Thoracic aorta (tissue), 2 donors: ENCODE measurements at regions not wholly inside any gene's neighbourhood (a gene's known extent, or its start where the extent isn't known, plus 50 kb on each side); places are given as distances from the start of the nearest gene placed in this dataset.

ENCODE experiments used
- ATAC-seq: fragments of 150-250 bp; one replicate; pipeline ENCODE4 v1.8.0; 2017; ENCODE audit warnings: low read depth; ENCODE audit not compliant: insufficient number of reproducible peaks, low FRiP score
- DNase-seq: peaks from one replicate; pipeline ENCODE4 v3.0.0-alpha.2; 2020; ENCODE audit warnings: low spot score
- H3K27ac ChIP-seq, 2 donors: fragments of 200-600 bp; sonication (generic); 1 replicate in 1 of 2; 2 replicates in 1 of 2; pipeline ENCODE4 v1.5.1; 2016; ENCODE audit warnings: mild to moderate bottlenecking in 2 of 2, moderate library complexity in 2 of 2
- H3K27me3 ChIP-seq: fragments of 200-600 bp; sonication (generic); replicated peaks from 2 replicates; pipeline ENCODE4 v1.6.0; 2016; ENCODE audit warnings: mild to moderate bottlenecking; ENCODE audit not compliant: insufficient read depth
- H3K36me3 ChIP-seq: fragments of 200-600 bp; sonication (generic); one replicate; pipeline ENCODE4 v1.5.1; 2016
- H3K4me1 ChIP-seq, 2 donors: fragments of 200-600 bp; sonication (generic); 1 replicate in 1 of 2; 2 replicates in 1 of 2; pipeline versions ENCODE4 v1.5.1 to v1.6.0; 2016; ENCODE audit warnings: low read depth in 2 of 2, mild to moderate bottlenecking in 1 of 2; ENCODE audit not compliant: control insufficient read depth in 1 of 2
- H3K4me3 ChIP-seq: fragments of 200-600 bp; sonication (generic); 2 replicates; pipeline ENCODE4 v1.5.1; 2016; ENCODE audit warnings: mild to moderate bottlenecking
- H3K9me3 ChIP-seq: fragments of 200-600 bp; sonication (generic); 2 replicates; pipeline ENCODE4 v1.5.1; 2016
- TF ChIP-seq, protein P1 (sequence below): fragments of 200-600 bp; sonication (generic); IDR thresholded peaks from one replicate; pipeline ENCODE4 v1.5.1; 2019; ENCODE audit warnings: antibody characterized with exemption

DNA sequence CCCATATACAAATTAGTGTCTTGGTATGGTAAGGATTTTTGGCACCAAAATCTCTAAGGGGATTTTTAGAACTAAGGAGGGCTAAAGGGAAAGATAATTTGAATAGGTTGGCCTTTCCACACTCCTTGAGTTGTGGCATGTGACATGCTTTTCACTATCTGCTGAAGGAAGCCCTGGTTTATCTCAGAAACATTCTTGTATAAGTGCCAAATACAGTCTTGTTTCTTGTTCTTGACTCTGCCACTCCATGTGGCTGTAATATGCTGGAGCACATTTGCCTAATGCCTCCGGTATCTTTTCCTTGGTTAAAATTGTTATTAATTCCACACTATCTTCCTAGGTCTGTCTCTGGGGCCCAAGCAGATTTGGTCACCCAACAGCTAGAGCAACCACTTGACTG, 457.0 kb downstream of the USP25 start:
- Histone ChIP-seq H3K27ac (no peak overlapping the region), H3K36me3 (no peaks in the 10 kb centered on the region), H3K4me1 (no peaks in the 10 kb centered on the region)

DNA sequence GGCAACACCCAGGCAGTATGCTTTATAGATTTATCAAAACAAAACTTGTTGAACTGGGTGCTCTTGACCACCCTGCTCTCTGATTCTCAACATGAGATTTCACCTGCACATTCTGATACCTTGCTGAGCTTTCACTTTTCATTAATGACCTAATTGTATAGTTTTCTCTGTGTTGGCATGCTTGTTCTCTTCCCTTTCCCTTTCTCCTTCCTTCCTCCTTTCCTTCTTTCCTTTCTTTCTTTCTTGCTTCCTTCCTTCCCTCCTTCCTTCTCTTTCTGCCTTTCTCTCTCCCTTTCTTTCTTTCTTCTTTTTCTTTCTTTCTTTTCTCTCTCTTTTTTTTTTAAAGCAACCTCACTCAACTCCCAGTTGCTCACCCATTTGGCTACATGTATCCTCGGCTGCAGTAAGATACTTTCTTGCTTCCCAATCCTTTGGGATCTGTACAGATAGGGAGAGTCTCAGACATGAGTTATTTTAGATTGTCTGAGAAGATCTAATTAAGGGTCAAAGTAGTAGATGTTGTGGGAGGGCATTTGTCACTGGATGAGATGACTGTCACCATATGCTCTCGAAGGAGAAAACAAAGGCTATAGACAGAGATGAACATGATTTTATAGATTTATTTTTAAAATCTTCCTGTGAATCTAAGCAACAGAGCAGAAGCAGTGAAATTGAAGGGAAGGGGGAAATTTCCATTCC, 458.0 kb downstream of the USP25 start:
- Histone ChIP-seq H3K9me3 (no peaks in the 10 kb centered on the region), H3K4me3 (no peak overlapping the region), H3K36me3 (no peaks in the 10 kb centered on the region), H3K27me3 (no peaks in the 10 kb centered on the region), H3K4me1 (no peaks in the 10 kb centered on the region), H3K27ac (no peak overlapping the region)
- no peak for ATAC-seq
- TF ChIP-seq, protein P1, sequence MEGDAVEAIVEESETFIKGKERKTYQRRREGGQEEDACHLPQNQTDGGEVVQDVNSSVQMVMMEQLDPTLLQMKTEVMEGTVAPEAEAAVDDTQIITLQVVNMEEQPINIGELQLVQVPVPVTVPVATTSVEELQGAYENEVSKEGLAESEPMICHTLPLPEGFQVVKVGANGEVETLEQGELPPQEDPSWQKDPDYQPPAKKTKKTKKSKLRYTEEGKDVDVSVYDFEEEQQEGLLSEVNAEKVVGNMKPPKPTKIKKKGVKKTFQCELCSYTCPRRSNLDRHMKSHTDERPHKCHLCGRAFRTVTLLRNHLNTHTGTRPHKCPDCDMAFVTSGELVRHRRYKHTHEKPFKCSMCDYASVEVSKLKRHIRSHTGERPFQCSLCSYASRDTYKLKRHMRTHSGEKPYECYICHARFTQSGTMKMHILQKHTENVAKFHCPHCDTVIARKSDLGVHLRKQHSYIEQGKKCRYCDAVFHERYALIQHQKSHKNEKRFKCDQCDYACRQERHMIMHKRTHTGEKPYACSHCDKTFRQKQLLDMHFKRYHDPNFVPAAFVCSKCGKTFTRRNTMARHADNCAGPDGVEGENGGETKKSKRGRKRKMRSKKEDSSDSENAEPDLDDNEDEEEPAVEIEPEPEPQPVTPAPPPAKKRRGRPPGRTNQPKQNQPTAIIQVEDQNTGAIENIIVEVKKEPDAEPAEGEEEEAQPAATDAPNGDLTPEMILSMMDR: no peak
- no peak for DNase-seq

More for the DNA sequence above, 457.0 kb downstream of the USP25 start:
- DNase-seq: no peak
- Histone ChIP-seq H3K27me3 (no peaks in the 10 kb centered on the region), H3K9me3 (no peaks in the 10 kb centered on the region), H3K4me3 (no peak overlapping the region)
- TF ChIP-seq, protein P1: no peak
- ATAC-seq: no peak

DNA sequence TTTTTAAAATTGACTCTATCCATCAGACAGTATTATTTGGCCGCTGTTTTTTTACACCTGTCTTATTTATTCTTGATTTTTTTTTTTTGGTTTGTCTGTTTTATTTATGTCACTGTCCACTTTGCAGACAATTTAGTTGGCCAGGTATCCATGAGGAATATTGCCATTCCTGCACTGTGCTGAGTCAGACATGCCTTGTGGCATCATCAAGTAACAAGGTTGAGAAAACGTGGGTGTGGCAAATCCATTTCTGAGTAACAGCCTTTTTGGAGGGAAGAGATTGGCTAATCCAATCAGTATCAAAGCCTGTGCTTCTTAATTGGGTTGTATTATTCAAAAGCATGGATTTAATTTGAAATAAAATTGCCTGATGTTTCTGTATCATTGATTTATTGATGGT, 463.1 kb downstream of the USP25 start:
- H3K36me3 ChIP-seq: no peaks in the 10 kb centered on the region

DNA sequence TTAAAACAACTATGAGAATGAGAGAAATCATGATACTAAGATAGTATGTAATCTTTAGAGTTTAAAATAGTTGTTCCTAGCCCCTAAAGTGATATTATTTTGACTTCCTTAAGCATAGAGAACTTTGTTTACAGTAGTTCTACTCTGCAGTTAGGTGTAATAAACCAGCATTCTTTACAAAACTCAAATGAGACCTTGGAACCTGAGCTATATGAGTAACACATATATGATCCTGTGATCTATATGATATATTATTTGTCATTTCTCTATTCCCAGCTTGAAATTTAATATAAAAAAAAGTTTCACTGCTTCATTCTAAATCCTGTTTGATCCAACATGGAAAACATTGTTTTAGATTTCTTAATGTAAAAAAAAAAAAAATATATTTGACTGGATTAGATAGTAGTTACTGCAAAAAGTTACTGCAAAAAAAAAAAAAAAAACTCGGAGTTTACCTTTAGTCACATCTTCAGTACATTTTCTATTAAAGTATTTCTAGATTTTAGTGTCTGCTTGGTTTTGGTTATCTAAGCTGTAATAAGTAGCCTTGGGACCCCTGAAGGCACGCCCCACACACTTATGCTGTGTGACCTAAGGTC, 463.8 kb downstream of the USP25 start:
- ATAC-seq: no peak
- Histone ChIP-seq H3K36me3 (no peaks in the 10 kb centered on the region), H3K4me3 (peak overlapping the region; percentile 72), H3K27ac (peak overlapping the region in 1 of 2 donors; percentile 79), H3K27me3 (no peaks in the 10 kb centered on the region), H3K9me3 (no peaks in the 10 kb centered on the region), H3K4me1 (peaks cover 0 to 4% of the 10 kb centered on the region in 2 donors)
- TF ChIP-seq, protein P1: no peak
- DNase-seq: no peak

More for the DNA sequence above, 463.1 kb downstream of the USP25 start:
- ATAC-seq (no peak), DNase-seq (no peak)
- Histone ChIP-seq H3K9me3 (no peaks in the 10 kb centered on the region), H3K27ac (no peak overlapping the region), H3K27me3 (no peaks in the 10 kb centered on the region), H3K4me3 (no peak overlapping the region), H3K4me1 (peaks cover 0 to 4% of the 10 kb centered on the region in 2 donors)
- TF ChIP-seq, protein P1: no peak

DNA sequence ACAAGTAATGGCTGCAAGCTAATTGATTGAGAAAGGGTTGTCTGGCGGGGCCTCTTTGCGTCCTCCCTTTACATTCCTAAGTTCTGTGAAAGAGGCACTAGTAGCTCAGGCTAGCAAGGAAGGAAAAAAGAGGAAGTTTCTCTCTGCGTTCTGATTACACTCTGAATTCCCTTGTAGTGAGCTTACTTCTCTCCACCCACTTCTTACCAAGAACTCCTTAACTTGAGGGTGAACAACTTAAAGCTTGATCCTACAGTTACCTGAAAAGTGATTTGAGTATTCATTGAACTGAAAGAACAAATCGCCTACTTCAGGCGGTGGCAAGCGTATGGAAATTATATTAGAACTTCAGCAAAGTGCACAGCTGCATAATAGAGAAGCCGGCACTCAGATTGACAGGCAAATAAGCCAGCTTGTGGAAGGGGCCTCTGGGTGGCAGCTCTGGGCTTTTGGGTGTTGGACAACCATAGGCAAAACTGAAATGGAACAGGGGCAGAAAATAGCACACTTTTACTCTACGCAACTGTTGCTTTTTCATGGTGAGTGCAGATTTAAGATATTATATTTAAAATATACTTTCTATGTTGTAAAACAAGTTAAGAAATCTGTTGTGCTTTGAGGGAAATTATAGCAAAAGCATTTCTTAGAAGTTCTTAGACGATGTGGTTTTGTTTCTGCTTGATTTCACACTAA, 464.5 kb downstream of the USP25 start:
- DNase-seq (no peak), ATAC-seq (no peak)
- TF ChIP-seq, protein P1: peak; percentile 17
- H3K4me1 ChIP-seq: peaks cover 0 to 4% of the 10 kb centered on the region in 2 donors
- peak overlapping the region; percentile 18 to 79 for H3K27ac ChIP-seq
- H3K4me3 ChIP-seq: peak overlapping the region; percentile 72
- no peaks in the 10 kb centered on the region for H3K27me3 ChIP-seq
- H3K36me3 ChIP-seq: no peaks in the 10 kb centered on the region
- H3K9me3 ChIP-seq: no peaks in the 10 kb centered on the region
